Suprapubic skin (tissue), 4 donors: ENCODE measurements at regions not wholly inside any gene's neighbourhood (a gene's known extent, or its start where the extent isn't known, plus 50 kb on each side); places are given as distances from the start of the nearest gene placed in this dataset.
"Not testable (repeated sequence)": the region's sequence is repeated elsewhere in the genome, so short reads cannot be mapped to it uniquely, and the experiment has no call there.

Experiments used
- DNase-seq, 2 donors: peaks; one replicate each; pipeline ENCODE4 v3.0.0-alpha.2; 2019; ENCODE audit warnings: low spot score in 2 of 2
- H3K27ac ChIP-seq: fragments of 200-600 bp; sonication (generic); one replicate; pipeline ENCODE4 v1.5.1; 2019
- H3K27me3 ChIP-seq: fragments of 200-600 bp; sonication (generic); one replicate; pipeline ENCODE4 v1.5.1; 2019
- H3K36me3 ChIP-seq: fragments of 200-600 bp; sonication (generic); one replicate; pipeline ENCODE4 v1.5.1; 2019
- H3K4me1 ChIP-seq: fragments of 200-600 bp; sonication (generic); one replicate; pipeline ENCODE4 v1.5.1; 2019
- H3K4me3 ChIP-seq: fragments of 200-600 bp; sonication (generic); one replicate; pipeline ENCODE4 v1.5.1; 2019; ENCODE audit warnings: mild to moderate bottlenecking
- H3K9me3 ChIP-seq: fragments of 200-600 bp; sonication (generic); one replicate; pipeline ENCODE4 v1.5.1; 2019
- CTCF ChIP-seq, 2 donors: fragments of 200-600 bp in 1 of 2; fragments of 450-650 bp in 1 of 2; sonication (generic) in 1 of 2; IDR thresholded peaks; one replicate each; pipeline ENCODE4 v1.5.1; 2016 to 2019; ENCODE audit warnings: antibody characterized with exemption in 2 of 2, mild to moderate bottlenecking in 1 of 2, moderate library complexity in 1 of 2
- EP300 ChIP-seq: sonication (generic); formaldehyde crosslinking; IDR thresholded peaks from one replicate; pipeline ENCODE4 v1.6.1; 2017; ENCODE audit warnings: antibody characterized with exemption
- POLR2A ChIP-seq, 2 donors: fragments of 450-650 bp; IDR thresholded peaks; one replicate each; pipeline ENCODE4 v1.6.1; 2017; ENCODE audit warnings: antibody characterized with exemption in 2 of 2, mild to moderate bottlenecking in 2 of 2, moderate library complexity in 2 of 2
- POLR2AphosphoS5 ChIP-seq, 3 donors: sonication (generic); formaldehyde crosslinking; IDR thresholded peaks; one replicate each; pipeline ENCODE4 v1.6.1; 2017; ENCODE audit warnings: antibody characterized with exemption in 3 of 3
- WGBS: methylation state at CpG from one replicate; pipeline ENCODE4 v1.1.5; 2018; 5-methylcytosine and 5-hydroxymethylcytosine counted together

- Histone ChIP-seq H3K27me3 (no peaks in the 10 kb centered on the region), H3K4me1 (no peaks in the 10 kb centered on the region), H3K4me3 (no peak overlapping the region), H3K27ac (no peak overlapping the region), H3K9me3 (no peaks in the 10 kb centered on the region), H3K36me3 (no peaks in the 10 kb centered on the region)
- TF ChIP-seq CTCF (IDR thresholded peaks at IDR 0.05) (no peak), POLR2A (IDR thresholded peaks at IDR 0.05) (no peak), POLR2AphosphoS5 (IDR thresholded peaks at IDR 0.05) (no peak), EP300 (no peak)
- DNase-seq, result no peak
- 44% methylated on average over 13 of the region's 13 CpGs for WGBS
Measured at GRCh38 chr21:31592963-31593560, 66.4 kb upstream of the SOD1 start.

GRCh38 chr21:31592516-31592915 lies 67.0 kb upstream of the SOD1 start:
- H3K27me3 ChIP-seq, result no peaks in the 10 kb centered on the region
- H3K36me3 ChIP-seq, result no peaks in the 10 kb centered on the region
- H3K4me3 ChIP-seq, result no peak overlapping the region
- no peak overlapping the region for H3K27ac ChIP-seq
- no peak for TF ChIP-seq EP300
- no peak for TF ChIP-seq POLR2AphosphoS5 (IDR thresholded peaks at IDR 0.05)
- TF ChIP-seq POLR2A (IDR thresholded peaks at IDR 0.05), result no peak
- no peak for TF ChIP-seq CTCF (IDR thresholded peaks at IDR 0.05)
- 80% methylated on average over 3 of the region's 3 CpGs for WGBS
- H3K4me1 ChIP-seq, result no peaks in the 10 kb centered on the region
- no peaks in the 10 kb centered on the region for H3K9me3 ChIP-seq
- no peak for DNase-seq

GRCh38 chr21:31589820-31590219 lies 69.7 kb upstream of the SOD1 start:
- Histone ChIP-seq H3K4me1 (no peaks in the 10 kb centered on the region), H3K36me3 (no peaks in the 10 kb centered on the region), H3K4me3 (no peak overlapping the region), H3K9me3 (no peaks in the 10 kb centered on the region), H3K27ac (no peak overlapping the region), H3K27me3 (no peaks in the 10 kb centered on the region)
- 82% methylated on average over 3 of the region's 3 CpGs for whole genome bisulfite sequencing
- TF ChIP-seq POLR2A (IDR thresholded peaks at IDR 0.05) (no peak), CTCF (IDR thresholded peaks at IDR 0.05) (no peak)
- DNase-seq, result no peak

GRCh38 chr21:31586118-31586517 lies 73.4 kb upstream of the SOD1 start:
- Histone ChIP-seq H3K4me1 (no peaks in the 10 kb centered on the region), H3K36me3 (no peaks in the 10 kb centered on the region)
- TF ChIP-seq EP300 (no peak), POLR2A (IDR thresholded peaks at IDR 0.05) (no peak), POLR2AphosphoS5 (IDR thresholded peaks at IDR 0.05) (no peak), CTCF (IDR thresholded peaks at IDR 0.05) (no peak)

GRCh38 chr21:31583937-31584336 lies 75.6 kb upstream of the SOD1 start:
- not testable (repeated sequence) for H3K27ac ChIP-seq, H3K36me3 ChIP-seq, H3K9me3 ChIP-seq, DNase-seq, H3K4me3 ChIP-seq, H3K27me3 ChIP-seq, H3K4me1 ChIP-seq
- 90% methylated on average over 4 of the region's 9 CpGs for WGBS

More at GRCh38 chr21:31586118-31586517, 73.4 kb upstream of the SOD1 start:
- no peak overlapping the region for H3K4me3 ChIP-seq
- no peak for DNase-seq
- no peaks in the 10 kb centered on the region for H3K9me3 ChIP-seq
- no peaks in the 10 kb centered on the region for H3K27me3 ChIP-seq
- no peak overlapping the region for H3K27ac ChIP-seq
- WGBS, result 76% methylated on average over 6 of the region's 6 CpGs

- Histone ChIP-seq H3K4me3 (no peak overlapping the region), H3K9me3 (no peaks in the 10 kb centered on the region), H3K4me1 (no peaks in the 10 kb centered on the region), H3K27me3 (no peaks in the 10 kb centered on the region), H3K36me3 (no peaks in the 10 kb centered on the region), H3K27ac (no peak overlapping the region)
- TF ChIP-seq EP300, result no peak
- no peak for TF ChIP-seq POLR2A (IDR thresholded peaks at IDR 0.05)
- no peak for TF ChIP-seq POLR2AphosphoS5 (IDR thresholded peaks at IDR 0.05)
- no peak for TF ChIP-seq CTCF (IDR thresholded peaks at IDR 0.05)
- no peak for DNase-seq
- WGBS, result 91% methylated on average over 6 of the region's 6 CpGs
Measured at GRCh38 chr21:31583498-31583897, 76.0 kb upstream of the SOD1 start.
